ENCODE measurements at regions not wholly inside any gene's neighbourhood (a gene's known extent, or its start where the extent isn't known, plus 50 kb on each side); places are given as distances from the start of the nearest gene placed in this dataset.

- DNase-seq: no peak
These were observed 134.9 kb upstream of the PJA1 start for GRCh38 chrX:69299951-69300714.

DNA sequence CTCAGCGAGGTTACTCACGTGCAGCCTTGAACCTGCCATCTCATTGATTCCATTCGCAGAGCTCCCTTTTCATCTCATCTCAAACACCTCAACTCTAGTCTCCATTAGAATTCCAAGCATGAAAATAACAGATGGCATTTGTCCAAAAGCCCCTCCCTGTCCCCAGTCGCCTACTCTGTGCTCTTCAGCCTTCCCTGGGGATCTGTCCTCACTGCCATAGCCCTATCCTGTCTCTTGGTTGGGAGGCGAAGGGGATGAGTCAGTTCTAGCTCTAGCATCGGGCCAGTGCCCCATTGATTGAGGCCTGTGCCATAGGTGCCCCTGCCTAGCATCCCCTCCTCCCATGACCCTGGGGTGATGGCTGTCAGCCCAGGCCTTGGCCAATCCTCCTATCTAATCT, 134.0 kb upstream of the PJA1 start:
- no peak for DNase-seq

DNA sequence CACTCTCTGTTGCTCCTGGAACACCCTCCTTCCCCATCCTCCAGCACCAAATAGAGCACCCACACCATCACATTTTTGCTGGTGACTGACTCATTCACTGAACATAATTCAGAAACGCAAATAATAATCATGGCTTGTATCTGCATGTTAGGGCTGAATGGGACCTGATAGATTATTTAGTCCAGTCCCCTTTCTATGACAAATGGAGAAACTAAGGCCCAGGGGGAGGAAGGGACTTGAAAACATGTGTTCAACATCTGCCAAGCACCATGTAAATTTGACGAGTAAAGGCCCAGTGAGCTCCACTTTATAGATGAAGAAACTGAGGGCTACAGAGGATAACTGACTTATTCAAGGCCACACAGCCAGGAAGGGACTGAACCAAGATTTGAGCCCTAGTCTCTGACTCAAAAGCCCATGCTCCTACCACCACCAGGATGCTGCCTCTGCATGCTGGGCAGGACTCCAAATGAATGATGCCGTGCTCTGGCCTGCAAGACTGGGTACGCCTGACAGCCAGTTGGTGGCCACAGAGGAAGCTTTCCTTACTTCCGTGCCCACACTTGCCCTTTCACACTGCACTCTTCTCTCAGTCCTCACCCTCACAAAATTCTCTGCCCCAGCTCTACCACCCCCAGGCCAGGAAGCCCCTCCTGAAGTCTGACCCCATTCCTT, 133.3 kb upstream of the PJA1 start:
- no peak for DNase-seq

- DNase-seq: no peak
These were observed 132.3 kb upstream of the PJA1 start for GRCh38 chrX:69297506-69297905.

GRCh38 chrX:69293776-69294601, 128.7 kb upstream of the PJA1 start:
- DNase-seq: no peak

DNA sequence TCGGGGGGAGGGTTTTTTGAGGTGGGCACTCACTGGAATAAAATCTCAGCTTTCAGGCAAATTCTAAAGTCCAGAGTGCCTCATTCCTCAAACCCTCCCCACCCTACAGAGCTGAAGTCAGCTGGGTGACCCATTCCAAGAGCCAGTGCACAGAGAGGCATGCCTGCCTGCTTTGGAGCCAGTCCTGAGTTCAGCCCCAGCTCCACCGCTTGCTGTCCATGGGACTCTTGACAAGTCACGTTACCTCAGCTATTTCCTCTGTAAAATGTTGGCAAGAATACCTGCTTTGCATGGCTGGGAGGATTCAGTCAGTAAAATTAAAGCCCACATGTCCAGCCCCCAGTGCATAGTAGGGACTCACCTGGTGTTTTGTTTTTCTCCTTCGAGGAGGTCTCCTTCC, 125.9 kb upstream of the PJA1 start:
- DNase-seq: no peak

GRCh38 chrX:69290292-69290691, 125.0 kb upstream of the PJA1 start:
- DNase-seq: no peak

GRCh38 chrX:69289793-69290123, 124.5 kb upstream of the PJA1 start:
- DNase-seq: no peak

- no peak for DNase-seq
These were observed 124.0 kb upstream of the PJA1 start for GRCh38 chrX:69289046-69289792.

- no peak for DNase-seq
These were observed 121.8 kb upstream of the PJA1 start for GRCh38 chrX:69287095-69287494.

DNA sequence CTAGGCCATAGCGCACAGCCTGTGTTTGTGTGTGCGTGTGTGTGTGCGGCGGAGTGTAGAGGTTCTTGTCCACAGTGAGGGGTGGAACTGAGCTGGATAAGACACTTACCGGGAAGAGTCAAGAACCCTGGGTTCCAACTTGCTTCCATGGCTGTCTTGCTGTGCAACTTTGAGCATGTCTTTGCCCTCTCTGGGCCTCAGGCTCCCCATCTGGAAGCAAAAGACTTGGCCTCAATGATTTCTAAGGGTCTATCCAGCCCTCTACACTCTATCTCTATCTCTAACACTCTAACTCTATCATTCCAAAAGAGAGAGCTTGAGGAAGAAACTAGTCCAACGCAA, 121.3 kb upstream of the PJA1 start:
- no peak for DNase-seq

GRCh38 chrX:69285881-69286564, 120.8 kb upstream of the PJA1 start:
- DNase-seq: peak; percentile 37

GRCh38 chrX:69285401-69285877, 120.2 kb upstream of the PJA1 start:
- DNase-seq: no peak

- no peak for DNase-seq
These were observed 119.2 kb upstream of the PJA1 start for GRCh38 chrX:69284491-69284890.

GRCh38 chrX:69282893-69283690, 117.8 kb upstream of the PJA1 start:
- no peak for DNase-seq

DNA sequence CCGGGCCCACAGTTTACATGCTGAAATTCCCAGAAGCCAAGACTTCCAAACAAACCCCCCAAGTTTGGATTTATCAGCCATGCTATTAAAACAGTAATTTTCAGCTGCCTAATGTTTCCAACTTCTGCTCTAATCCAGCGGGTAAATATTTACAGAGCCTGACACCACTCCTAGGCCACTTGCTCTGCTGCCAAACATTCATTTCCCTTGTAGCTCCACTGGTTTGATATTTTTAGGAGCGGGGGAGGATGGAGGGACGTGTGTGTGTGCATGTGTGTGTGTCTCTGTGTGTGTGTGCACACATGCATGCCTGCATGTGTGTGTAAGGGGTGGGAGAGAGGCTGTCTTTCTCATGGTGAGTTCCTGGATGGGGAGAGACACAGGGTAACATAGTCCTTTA, 115.7 kb upstream of the PJA1 start:
- no peak for DNase-seq

- DNase-seq: no peak
These were observed 114.0 kb upstream of the PJA1 start for GRCh38 chrX:69279234-69279633.

DNA sequence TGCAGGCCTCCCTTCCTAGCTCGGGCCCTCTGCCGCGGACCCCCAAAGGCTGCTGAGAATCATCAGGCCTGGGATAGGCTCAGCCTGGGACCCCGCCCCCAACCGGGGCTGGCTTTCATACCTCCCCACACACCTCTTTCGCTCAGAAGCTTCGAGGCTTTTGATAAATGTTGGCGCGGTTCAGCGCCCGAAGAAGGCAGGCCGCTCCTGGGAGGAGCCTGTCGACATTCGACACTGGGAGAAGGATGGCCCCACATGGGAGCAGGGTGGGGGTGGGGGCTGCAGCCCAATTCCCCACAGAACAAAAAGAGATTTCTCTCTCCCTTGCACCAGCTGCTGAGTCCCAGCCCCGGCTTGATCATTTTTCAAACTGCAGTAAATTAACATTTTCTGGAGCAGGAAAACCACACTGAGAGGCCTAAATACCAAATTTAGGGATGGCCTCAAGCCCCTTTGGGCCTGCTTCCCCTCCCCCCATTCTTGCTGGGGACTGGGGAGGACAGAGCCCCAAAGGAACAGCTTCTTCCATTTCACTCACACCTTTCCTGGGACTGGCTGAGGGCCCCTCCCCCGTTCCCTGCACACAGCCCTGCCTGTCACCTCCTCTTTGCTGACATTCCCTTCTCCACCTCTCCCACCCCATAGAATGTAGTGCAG, 112.9 kb upstream of the PJA1 start:
- no peak for DNase-seq

- DNase-seq: no peak
These were observed 112.2 kb upstream of the PJA1 start for GRCh38 chrX:69277369-69277990.

DNA sequence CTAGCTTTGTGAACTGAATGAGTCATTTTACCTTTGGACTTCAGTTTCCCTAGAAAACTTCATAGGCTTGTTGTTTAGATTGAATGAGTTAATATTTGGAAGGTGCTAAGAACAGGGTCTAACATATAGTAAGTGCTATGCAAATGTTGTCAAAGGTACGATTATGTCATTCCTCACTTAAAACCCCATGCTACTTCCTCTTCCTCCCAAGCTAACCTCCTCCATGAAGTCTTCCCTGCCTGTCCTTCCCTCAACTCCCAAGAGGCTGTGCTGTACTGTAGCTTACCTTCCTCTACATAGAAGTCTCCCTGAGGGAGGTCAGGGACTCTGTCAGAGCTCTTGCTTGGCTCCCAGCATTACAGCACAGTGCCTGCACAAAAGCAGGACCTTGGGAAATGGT, 103.4 kb upstream of the PJA1 start:
- no peak for DNase-seq

DNA sequence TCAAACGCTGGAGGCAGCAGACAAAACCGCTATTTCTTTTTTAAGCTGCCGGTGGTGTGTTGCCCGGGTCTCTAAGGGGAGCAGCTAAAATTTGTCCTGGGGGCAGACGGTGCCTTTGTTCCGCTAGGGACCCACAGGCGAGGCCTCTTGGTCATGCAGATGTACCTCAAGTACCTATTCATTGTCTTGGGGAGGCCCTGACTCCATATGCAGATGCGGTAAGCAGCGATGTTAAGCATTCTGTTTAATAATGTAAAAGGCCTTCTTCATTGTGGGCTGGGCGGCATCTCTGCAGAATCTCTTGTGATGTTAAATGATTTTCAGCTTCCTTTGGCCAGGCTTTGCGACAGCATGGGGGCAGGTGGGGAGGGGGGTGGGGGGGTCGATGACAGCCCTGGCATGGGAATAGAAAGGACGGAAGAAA, 98.9 kb upstream of the PJA1 start:
- no peak for DNase-seq

All from suppressor macrophage treated with lipopolysaccharide for 4 hours (primary cell).